Fibroblast of pulmonary artery (primary cell): ENCODE measurements at regions not wholly inside any gene's neighbourhood (a gene's known extent, or its start where the extent isn't known, plus 50 kb on each side); places are given as distances from the start of the nearest gene placed in this dataset.

Experiments used
- DNase-seq: peaks from one replicate; pipeline ENCODE4 v3.0.0-alpha.2; 2010; ENCODE audit warnings: low read depth
- H3K4me3 ChIP-seq: replicated peaks from 2 replicates; pipeline ENCODE4 v1.5.1; 2011; ENCODE audit warnings: low read depth, mild to moderate bottlenecking, control low read depth, low read length, moderate library complexity
- CTCF ChIP-seq: IDR thresholded peaks from 2 replicates; pipeline ENCODE4 v1.5.1; 2011; ENCODE audit warnings: mild to moderate bottlenecking, control low read depth, low read length, inconsistent platforms; ENCODE audit errors: missing control alignments

- DNase-seq: no peak
- no peak for TF ChIP-seq CTCF
Observed at GRCh38 chr2:32894119-32894728, 52.5 kb upstream of the LTBP1 start.

GRCh38 chr2:32895424-32895823, 51.3 kb upstream of the LTBP1 start:
- DNase-seq: no peak
- no peak for TF ChIP-seq CTCF

More at GRCh38 chr2:32894119-32894728, 52.5 kb upstream of the LTBP1 start:
- H3K4me3 ChIP-seq: no peak overlapping the region

More at GRCh38 chr2:32895424-32895823, 51.3 kb upstream of the LTBP1 start:
- no peak overlapping the region for H3K4me3 ChIP-seq
